IMR-90 (cell line): ENCODE measurements at regions not wholly inside any gene's neighbourhood (a gene's known extent, or its start where the extent isn't known, plus 50 kb on each side); places are given as distances from the start of the nearest gene placed in this dataset.

Experiments used
- ATAC-seq: fragments of 200-7000 bp; cut with Tn5 transposase; 2 replicates; pipeline ENCODE4 v1.9.1; 2020; ENCODE audit warnings: low read depth, mild to moderate bottlenecking, moderate library complexity
- BruUV-seq: library from RNA; stranded (reverse); fragments of 400-500 nt; replicated peaks from 2 replicates; lab custom pipeline; 2021; lab: Mats Ljungman, UMichigan
- CTCF ChIA-PET: fragments of 300-600 bp; formaldehyde crosslinking; extraction: SDS; loops from one replicate; lab custom pipeline; 2021; ENCODE audit warnings: antibody characterized with exemption; lab: Yijun Ruan, JAX
- POLR2A ChIA-PET: fragments of 300-600 bp; sonication (Branson Sonifier 250); formaldehyde crosslinking; loops from one replicate; lab custom pipeline; 2022; ENCODE audit warnings: antibody characterized with exemption; ENCODE audit not compliant: unreplicated experiment; lab: Charles Lee
- DNase-seq: peaks from one replicate; pipeline ENCODE4 v3.0.0; 2013
- H2AFZ ChIP-seq: replicated peaks from 2 replicates; pipeline ENCODE3; 2013; ENCODE audit warnings: low read length, mild to moderate bottlenecking; ENCODE audit not compliant: poor library complexity
- H2AK5ac ChIP-seq: 2 replicates; pipeline ENCODE4 v1.6.1; 2013; ENCODE audit warnings: low read depth, low read length, inconsistent platforms
- H2AK9ac ChIP-seq: replicated peaks from 2 replicates; pipeline ENCODE3; 2013; ENCODE audit warnings: mild to moderate bottlenecking, low read depth, low read length, moderate library complexity; ENCODE audit not compliant: poor library complexity
- H2BK120ac ChIP-seq: 2 replicates; pipeline ENCODE4 v1.6.1; 2013; ENCODE audit warnings: low read depth, low read length, inconsistent platforms
- H2BK15ac ChIP-seq: 3 replicates; pipeline ENCODE4 v1.6.1; 2013; ENCODE audit warnings: low read depth, low read length, inconsistent platforms
- H2BK20ac ChIP-seq: 2 replicates; pipeline ENCODE4 v1.6.1; 2013; ENCODE audit warnings: low read depth, mild to moderate bottlenecking, inconsistent platforms, low read length, moderate library complexity
- H2BK5ac ChIP-seq: 2 replicates; pipeline ENCODE4 v1.6.1; 2013; ENCODE audit warnings: mild to moderate bottlenecking, low read depth, low read length, inconsistent platforms; ENCODE audit not compliant: poor library complexity, severe bottlenecking
- H3K14ac ChIP-seq: replicated peaks from 2 replicates; pipeline ENCODE4 v1.6.1; 2013; ENCODE audit warnings: low read depth, low read length, inconsistent platforms
- H3K18ac ChIP-seq: 2 replicates; pipeline ENCODE4 v1.6.1; 2013; ENCODE audit warnings: low read depth, low read length, control low read depth
- H3K23ac ChIP-seq: 2 replicates; pipeline ENCODE4 v1.6.1; 2013; ENCODE audit warnings: low read depth, low read length, inconsistent platforms
- H3K27ac ChIP-seq: 2 replicates; pipeline ENCODE4 v1.5.1; 2013; ENCODE audit warnings: mild to moderate bottlenecking, control low read depth, low read length; ENCODE audit not compliant: insufficient read depth
- H3K27me3 ChIP-seq: 2 replicates; pipeline ENCODE4 v1.6.1; 2013; ENCODE audit warnings: low read length; ENCODE audit not compliant: control insufficient read depth, insufficient read depth
- H3K36me3 ChIP-seq: 2 replicates; pipeline ENCODE4 v1.6.1; 2013; ENCODE audit warnings: low read length, mixed read lengths; ENCODE audit not compliant: control insufficient read depth, insufficient read depth
- H3K4ac ChIP-seq: 2 replicates; pipeline ENCODE4 v1.6.1; 2013; ENCODE audit warnings: low read depth, low read length, inconsistent platforms
- H3K4me1 ChIP-seq: 2 replicates; pipeline ENCODE4 v1.6.1; 2013; ENCODE audit warnings: low read length, mixed read lengths; ENCODE audit not compliant: control insufficient read depth, insufficient read depth
- H3K4me2 ChIP-seq: 2 replicates; pipeline ENCODE4 v1.6.1; 2013; ENCODE audit warnings: low read depth, mild to moderate bottlenecking, control low read depth, low read length, moderate library complexity
- H3K4me3 ChIP-seq: 2 replicates; pipeline ENCODE4 v1.5.1; 2013; ENCODE audit warnings: low read depth, mild to moderate bottlenecking, control low read depth, low read length, moderate library complexity; ENCODE audit not compliant: insufficient read depth
- H3K56ac ChIP-seq: 2 replicates; pipeline ENCODE4 v1.6.1; 2013; ENCODE audit warnings: low read length, inconsistent platforms; ENCODE audit not compliant: insufficient read depth; ENCODE audit errors: extremely low read depth
- H3K79me1 ChIP-seq, 2 experiments: 2 replicates each; pipeline ENCODE4 v1.6.1; 2013; ENCODE audit warnings: low read length in 2 of 2, inconsistent platforms in 1 of 2, low read depth in 1 of 2
- H3K9ac ChIP-seq: 2 replicates; pipeline ENCODE4 v1.6.1; 2013; ENCODE audit warnings: low read depth, low read length, control low read depth
- H3K9me1 ChIP-seq: 2 replicates; pipeline ENCODE4 v1.6.1; 2013; ENCODE audit warnings: low read length, inconsistent platforms; ENCODE audit not compliant: insufficient read depth
- H3K9me3 ChIP-seq: 2 replicates; pipeline ENCODE4 v1.6.1; 2013; ENCODE audit warnings: low read length; ENCODE audit not compliant: control insufficient read depth, insufficient read depth
- H4K20me1 ChIP-seq: 2 replicates; pipeline ENCODE4 v1.6.1; 2013; ENCODE audit warnings: low read length, inconsistent platforms; ENCODE audit not compliant: insufficient read depth
- H4K5ac ChIP-seq: 2 replicates; pipeline ENCODE4 v1.6.1; 2013; ENCODE audit warnings: mild to moderate bottlenecking, low read depth, low read length, control low read depth
- H4K8ac ChIP-seq, 2 experiments: 2 replicates each; pipeline ENCODE4 v1.6.1; 2013; ENCODE audit warnings: low read depth in 2 of 2, low read length in 2 of 2, control low read depth in 1 of 2, inconsistent platforms in 1 of 2
- H4K91ac ChIP-seq: 2 replicates; pipeline ENCODE4 v1.6.1; 2013; ENCODE audit warnings: low read depth, low read length, inconsistent platforms; ENCODE audit not compliant: insufficient read depth
- BHLHE40 ChIP-seq: fragments of 150-350 bp; IDR thresholded peaks from 2 replicates; pipeline ENCODE4 v1.6.1; 2016; ENCODE audit warnings: mild to moderate bottlenecking, low read depth, low read length
- MXI1 ChIP-seq: IDR thresholded peaks from 2 replicates; pipeline ENCODE4 v1.6.1; 2012; ENCODE audit warnings: low read depth, mild to moderate bottlenecking, low read length, moderate library complexity, borderline replicate concordance
- POLR2A ChIP-seq: IDR thresholded peaks from 2 replicates; pipeline ENCODE4 v1.6.1; 2012; ENCODE audit warnings: mild to moderate bottlenecking, low read depth, low read length
- RCOR1 ChIP-seq: IDR thresholded peaks from 2 replicates; pipeline ENCODE4 v1.6.1; 2012; ENCODE audit warnings: mild to moderate bottlenecking, low read length, improper control_type of control experiment; ENCODE audit not compliant: insufficient replicate concordance
- RFX5 ChIP-seq: IDR thresholded peaks from 2 replicates; pipeline ENCODE4 v1.8.0; 2012; ENCODE audit warnings: low read depth, mild to moderate bottlenecking, low read length, moderate library complexity
- SMC3 ChIP-seq: fragments of 150-350 bp; IDR thresholded peaks from 2 replicates; pipeline ENCODE4 v1.6.1; 2016; ENCODE audit warnings: low read depth, mild to moderate bottlenecking, antibody characterized with exemption, low read length, moderate library complexity
- WGBS, 2 experiments: methylation state at CpG; one replicate each; pipeline versions ENCODE4 v1.1.5 to v1.1.7; 2013; ENCODE audit warnings: missing lambda C conversion rate in 2 of 2; ENCODE audit not compliant: insufficient read length in 1 of 2; ENCODE audit errors: extremely low coverage in 2 of 2; 5-methylcytosine and 5-hydroxymethylcytosine counted together
- dilution Hi-C: fragments of 300-500 bp; cut with HindIII; formaldehyde crosslinking; loops from one replicate; pipeline ENCODE4 v1.14.3; 2018; ENCODE audit warnings: low sequenced_read_pairs; ENCODE audit not compliant: unreplicated experiment
- in situ Hi-C: fragments of 300-500 bp; cut with MboI; formaldehyde crosslinking; loops from 3 replicates; pipeline ENCODE4 v1.14.3; 2019; ENCODE audit warnings: low sequenced_read_pairs, inconsistent platforms, mixed read lengths
- intact Hi-C: fragments of 100-400 bp; cut with micrococcal nuclease; formaldehyde crosslinking; loops from 2 replicates; pipeline ENCODE4 v1.10.0; 2022

- H3K4me1 ChIP-seq, result no peaks in the 10 kb centered on the region
- H3K23ac ChIP-seq, result no peak overlapping the region
- no peak overlapping the region for H3K14ac ChIP-seq
- H3K9me1 ChIP-seq, result no peaks in the 10 kb centered on the region
- no peak overlapping the region for H2AFZ ChIP-seq
- H4K91ac ChIP-seq, result no peak overlapping the region
- ATAC-seq (no peak), DNase-seq (peak; percentile 4)
- H2BK20ac ChIP-seq, result no peak overlapping the region
- dilution Hi-C loops (no loop called here), in situ Hi-C loops (no loop called here), intact Hi-C loops (no loop called here)
- no peak overlapping the region for H3K56ac ChIP-seq
- no peak overlapping the region for H2AK9ac ChIP-seq
- no peak overlapping the region for H4K8ac ChIP-seq
- H4K20me1 ChIP-seq, result no peaks in the 10 kb centered on the region
- H3K27ac ChIP-seq, result no peak overlapping the region
- no peak overlapping the region for H3K4ac ChIP-seq
- TF ChIP-seq POLR2A (no peak), BHLHE40 (no peak), RFX5 (no peak), RCOR1 (no peak), MXI1 (no peak), SMC3 (no peak)
- no peak overlapping the region for H2BK120ac ChIP-seq
- H3K9ac ChIP-seq, result no peak overlapping the region
- BruUV-seq, result no TSS peak
- no peak overlapping the region for H3K4me2 ChIP-seq
- H3K18ac ChIP-seq, result no peak overlapping the region
- POLR2A ChIA-PET, result no interaction called here
- H3K36me3 ChIP-seq, result no peaks in the 10 kb centered on the region
- no peak overlapping the region for H3K4me3 ChIP-seq
- no peaks in the 10 kb centered on the region for H3K79me1 ChIP-seq
- no peak overlapping the region for H4K5ac ChIP-seq
- no CpG with 5 or more reads among the region's 1 CpG for WGBS, 2 experiments
- no peak overlapping the region for H2BK5ac ChIP-seq
- H2AK5ac ChIP-seq, result no peak overlapping the region
- H3K9me3 ChIP-seq, result no peaks in the 10 kb centered on the region
- H3K27me3 ChIP-seq, result no peaks in the 10 kb centered on the region
- no peak overlapping the region for H2BK15ac ChIP-seq
- CTCF ChIA-PET, result no interaction called here
Observed at GRCh38 chr6:141050471-141050870, 1082.3 kb upstream of the GJE1 start.
